ENCODE measurements at regions not wholly inside any gene's neighbourhood (a gene's known extent, or its start where the extent isn't known, plus 50 kb on each side); places are given as distances from the start of the nearest gene placed in this dataset.

DNA sequence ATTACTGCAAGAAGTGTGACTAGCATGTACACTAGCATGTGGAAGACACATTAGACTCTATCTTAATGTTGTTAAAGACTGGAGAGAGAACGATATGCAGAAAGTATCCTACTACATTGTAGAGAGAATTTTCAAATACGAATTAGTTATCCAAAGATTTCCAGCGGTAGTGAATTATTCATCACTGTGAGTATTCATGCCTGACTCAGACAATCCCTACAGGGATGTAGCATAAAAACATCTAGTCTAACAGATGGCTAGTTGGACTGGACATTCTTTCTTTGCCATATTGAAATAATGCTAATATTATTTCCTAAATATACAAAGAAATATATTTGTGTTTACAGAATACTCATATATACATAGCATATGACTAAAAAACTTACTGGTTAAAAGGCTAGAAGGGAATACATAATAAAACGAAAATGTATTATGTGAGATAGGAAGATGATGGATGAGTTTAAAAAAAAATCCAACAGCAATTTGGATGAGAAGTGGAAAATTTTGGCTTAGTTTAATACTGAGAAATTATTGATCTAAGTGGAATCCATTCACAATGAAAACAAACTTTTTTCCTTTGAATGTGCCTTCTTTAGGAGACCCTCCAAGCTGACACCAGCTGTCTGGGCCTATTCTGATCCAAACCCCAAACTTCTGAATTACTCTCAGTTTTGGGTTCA lies 580.7 kb downstream of the RFPL4B start:
- Histone ChIP-seq H3K27me3 (ENCODE audit: insufficient read depth, low read length) (no peaks in the 10 kb centered on the region), H3K9ac (ENCODE audit: low read length) (no peak overlapping the region), H3K9me2 (ENCODE audit: insufficient read depth) (no peaks in the 10 kb centered on the region), H3K36me3 (ENCODE audit: control insufficient read depth in 1 of 2, insufficient read depth in 2 of 2, low read length in 2 of 2) (no peaks in the 10 kb centered on the region), H3K79me2 (ENCODE audit: insufficient read depth, low read length) (no peaks in the 10 kb centered on the region), H2AFZ (ENCODE audit: low read depth, low read length, poor library complexity, severe bottlenecking) (no peak overlapping the region), H3K4me2 (ENCODE audit: low read length) (no peak overlapping the region), H3K4me1 (ENCODE audit: control insufficient read depth in 1 of 2, insufficient read depth in 2 of 2, low read length in 2 of 2) (no peaks in the 10 kb centered on the region), H3K4me3 (replicated peaks in 1 of 2; ENCODE audit: low read depth in 1 of 2, low read length in 2 of 2) (no peak overlapping the region), H3K9me3 (ENCODE audit: control insufficient read depth in 1 of 2, insufficient read depth in 1 of 2, low read depth in 1 of 2, low read length in 2 of 2) (no peaks in the 10 kb centered on the region), H4K20me1 (ENCODE audit: insufficient read depth) (no peaks in the 10 kb centered on the region), H3K27ac (ENCODE audit: low read depth, low read length) (no peak overlapping the region)
- ChIA-PET RAD21 (ENCODE audit: low non-redundant PET in 1 of 2, low total read pairs in 2 of 2, uncharacterized antibody in 2 of 2, unreplicated experiment in 2 of 2) (no interaction called here), CTCF (no interaction called here), POLR2A (no interaction called here)
- ATAC-seq: no peak
- intact Hi-C loops (cut with micrococcal nuclease): no loop called here
- no TSS peak for BruUV-seq (replicated peaks)
- DNase-seq (ENCODE audit: low read depth, low spot score): no peak
- no peak for TF ChIP-seq SRF (IDR thresholded peaks at IDR 0.05; ENCODE audit: low read depth)
- TF ChIP-seq EZH2phosphoT487 (IDR thresholded peaks at IDR 0.05; ENCODE audit: borderline replicate concordance): no peak
- TF ChIP-seq, protein P1, sequence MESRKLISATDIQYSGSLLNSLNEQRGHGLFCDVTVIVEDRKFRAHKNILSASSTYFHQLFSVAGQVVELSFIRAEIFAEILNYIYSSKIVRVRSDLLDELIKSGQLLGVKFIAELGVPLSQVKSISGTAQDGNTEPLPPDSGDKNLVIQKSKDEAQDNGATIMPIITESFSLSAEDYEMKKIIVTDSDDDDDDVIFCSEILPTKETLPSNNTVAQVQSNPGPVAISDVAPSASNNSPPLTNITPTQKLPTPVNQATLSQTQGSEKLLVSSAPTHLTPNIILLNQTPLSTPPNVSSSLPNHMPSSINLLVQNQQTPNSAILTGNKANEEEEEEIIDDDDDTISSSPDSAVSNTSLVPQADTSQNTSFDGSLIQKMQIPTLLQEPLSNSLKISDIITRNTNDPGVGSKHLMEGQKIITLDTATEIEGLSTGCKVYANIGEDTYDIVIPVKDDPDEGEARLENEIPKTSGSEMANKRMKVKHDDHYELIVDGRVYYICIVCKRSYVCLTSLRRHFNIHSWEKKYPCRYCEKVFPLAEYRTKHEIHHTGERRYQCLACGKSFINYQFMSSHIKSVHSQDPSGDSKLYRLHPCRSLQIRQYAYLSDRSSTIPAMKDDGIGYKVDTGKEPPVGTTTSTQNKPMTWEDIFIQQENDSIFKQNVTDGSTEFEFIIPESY (IDR thresholded peaks at IDR 0.05; ENCODE audit: extremely low read depth, insufficient replicate concordance, low read length): no peak
- TF ChIP-seq RAD21 (IDR thresholded peaks at IDR 0.05; ENCODE audit: low read depth): no peak
- TF ChIP-seq, protein P2, sequence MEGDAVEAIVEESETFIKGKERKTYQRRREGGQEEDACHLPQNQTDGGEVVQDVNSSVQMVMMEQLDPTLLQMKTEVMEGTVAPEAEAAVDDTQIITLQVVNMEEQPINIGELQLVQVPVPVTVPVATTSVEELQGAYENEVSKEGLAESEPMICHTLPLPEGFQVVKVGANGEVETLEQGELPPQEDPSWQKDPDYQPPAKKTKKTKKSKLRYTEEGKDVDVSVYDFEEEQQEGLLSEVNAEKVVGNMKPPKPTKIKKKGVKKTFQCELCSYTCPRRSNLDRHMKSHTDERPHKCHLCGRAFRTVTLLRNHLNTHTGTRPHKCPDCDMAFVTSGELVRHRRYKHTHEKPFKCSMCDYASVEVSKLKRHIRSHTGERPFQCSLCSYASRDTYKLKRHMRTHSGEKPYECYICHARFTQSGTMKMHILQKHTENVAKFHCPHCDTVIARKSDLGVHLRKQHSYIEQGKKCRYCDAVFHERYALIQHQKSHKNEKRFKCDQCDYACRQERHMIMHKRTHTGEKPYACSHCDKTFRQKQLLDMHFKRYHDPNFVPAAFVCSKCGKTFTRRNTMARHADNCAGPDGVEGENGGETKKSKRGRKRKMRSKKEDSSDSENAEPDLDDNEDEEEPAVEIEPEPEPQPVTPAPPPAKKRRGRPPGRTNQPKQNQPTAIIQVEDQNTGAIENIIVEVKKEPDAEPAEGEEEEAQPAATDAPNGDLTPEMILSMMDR (IDR thresholded peaks at IDR 0.05 in 2 of 3, conservative IDR thresholded peaks at IDR 0.05 in 1 of 3; ENCODE audit: borderline replicate concordance in 1 of 3, insufficient read depth in 1 of 3, low read depth in 2 of 3, low read length in 2 of 3): no peak
- TF ChIP-seq EGR1 (IDR thresholded peaks at IDR 0.05; ENCODE audit: low read depth): no peak
- no peak for TF ChIP-seq SP1 (IDR thresholded peaks at IDR 0.05; ENCODE audit: low read depth)
- no peak for TF ChIP-seq CBX3 (IDR thresholded peaks at IDR 0.05; ENCODE audit: low read depth)
- no peak for TF ChIP-seq ZNF274 (IDR thresholded peaks at IDR 0.05; ENCODE audit: low read depth, low read length)
- TF ChIP-seq ZFX (IDR thresholded peaks at IDR 0.05): no peak
- no peak for TF ChIP-seq POLR2AphosphoS5 (IDR thresholded peaks at IDR 0.05; ENCODE audit: low read depth, low read length)
- TF ChIP-seq ELF1 (IDR thresholded peaks at IDR 0.05; ENCODE audit: borderline replicate concordance, low read depth): no peak
- TF ChIP-seq, protein P3, sequence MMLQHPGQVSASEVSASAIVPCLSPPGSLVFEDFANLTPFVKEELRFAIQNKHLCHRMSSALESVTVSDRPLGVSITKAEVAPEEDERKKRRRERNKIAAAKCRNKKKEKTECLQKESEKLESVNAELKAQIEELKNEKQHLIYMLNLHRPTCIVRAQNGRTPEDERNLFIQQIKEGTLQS (IDR thresholded peaks at IDR 0.05): no peak
